H1 (cell line): ENCODE measurements at regions not wholly inside any gene's neighbourhood (a gene's known extent, or its start where the extent isn't known, plus 50 kb on each side); places are given as distances from the start of the nearest gene placed in this dataset.

Experiments
- CTCF ChIA-PET: fragments of 300-600 bp; sonication (Branson Sonifier 250); formaldehyde crosslinking; loops from one replicate; lab custom pipeline; 2021; ENCODE audit not compliant: partially characterized antibody; lab: Charles Lee
- POLR2A ChIA-PET: fragments of 300-600 bp; sonication (Branson Sonifier 250); formaldehyde crosslinking; loops from one replicate; lab custom pipeline; 2021; ENCODE audit warnings: inconsistent platforms; ENCODE audit not compliant: partially characterized antibody; lab: Charles Lee
- DNase-seq, 2 experiments: peaks; one replicate each; pipeline versions ENCODE4 v3.0.0 to v3.0.0-alpha.2; 2010 to 2022; ENCODE audit warnings: low spot score in 2 of 2, low read depth in 1 of 2, mixed read lengths in 1 of 2
- FAIRE-seq: peaks from 2 replicates; lab custom pipeline; 2011; peaks lifted over from hg19 to GRCh38; lab: Jason Lieb, UNC
- H2AFZ ChIP-seq: 2 replicates; pipeline ENCODE4 v1.8.1; 2012; ENCODE audit warnings: low read length, inconsistent platforms
- H2AK5ac ChIP-seq: 2 replicates; pipeline ENCODE4 v1.6.1; 2013; ENCODE audit warnings: low read depth, low read length
- H2BK120ac ChIP-seq: replicated peaks from 2 replicates; pipeline ENCODE3; 2013; ENCODE audit warnings: low read depth, low read length, inconsistent platforms
- H2BK12ac ChIP-seq: 2 replicates; pipeline ENCODE4 v1.6.1; 2013; ENCODE audit warnings: low read depth, low read length
- H2BK15ac ChIP-seq: 2 replicates; pipeline ENCODE4 v1.6.1; 2013; ENCODE audit warnings: low read length
- H2BK20ac ChIP-seq: 2 replicates; pipeline ENCODE4 v1.6.1; 2013; ENCODE audit warnings: low read length
- H2BK5ac ChIP-seq: 2 replicates; pipeline ENCODE4 v1.6.1; 2013; ENCODE audit warnings: low read depth, low read length
- H3K14ac ChIP-seq: 2 replicates; pipeline ENCODE4 v1.6.1; 2013; ENCODE audit warnings: inconsistent platforms; ENCODE audit not compliant: insufficient read length
- H3K18ac ChIP-seq: 2 replicates; pipeline ENCODE4 v1.6.1; 2013; ENCODE audit warnings: low read length; ENCODE audit errors: extremely low read depth
- H3K23ac ChIP-seq: 2 replicates; pipeline ENCODE4 v1.6.1; 2013; ENCODE audit warnings: inconsistent platforms; ENCODE audit not compliant: insufficient read length
- H3K23me2 ChIP-seq: 2 replicates; pipeline ENCODE4 v1.6.1; 2013; ENCODE audit warnings: low read depth, low read length
- H3K27ac ChIP-seq: 2 replicates; pipeline ENCODE4 v1.6.1; 2011; ENCODE audit warnings: low read depth, low read length, inconsistent platforms
- H3K27me3 ChIP-seq, 4 experiments: replicated peaks in 1 of 4; 1 replicate in 1 of 4; 2 replicates in 3 of 4; pipeline versions ENCODE4 v1.6.1 to v1.8.1; 2011 to 2013; ENCODE audit warnings: low read length in 3 of 4, mild to moderate bottlenecking in 3 of 4, inconsistent platforms in 2 of 4, mixed read lengths in 2 of 4, moderate library complexity in 1 of 4; ENCODE audit not compliant: control insufficient read depth in 3 of 4, insufficient read depth in 3 of 4; ENCODE audit errors: extremely low read depth in 1 of 4
- H3K36me3 ChIP-seq, 4 experiments: 2 replicates each; pipeline versions ENCODE4 v1.6.1 to v1.8.1; 2011 to 2013; ENCODE audit warnings: mild to moderate bottlenecking in 4 of 4, low read length in 3 of 4, moderate library complexity in 2 of 4, control low read depth in 1 of 4, inconsistent platforms in 1 of 4; ENCODE audit not compliant: insufficient read depth in 4 of 4, control insufficient read depth in 2 of 4
- H3K4ac ChIP-seq: replicated peaks from 2 replicates; pipeline ENCODE3; 2013; ENCODE audit warnings: low read length, low read depth, mixed read lengths, inconsistent platforms; ENCODE audit not compliant: insufficient read length
- H3K4me1 ChIP-seq, 4 experiments: replicated peaks in 1 of 4; 1 replicate in 1 of 4; 2 replicates in 3 of 4; pipeline versions ENCODE4 v1.6.1 to v1.8.1; 2011 to 2013; ENCODE audit warnings: low read length in 3 of 4, inconsistent platforms in 2 of 4, mixed read lengths in 1 of 4; ENCODE audit not compliant: insufficient read depth in 4 of 4, control insufficient read depth in 3 of 4
- H3K4me2 ChIP-seq, 2 experiments: 2 replicates each; pipeline versions ENCODE4 v1.6.1 to v1.8.1; 2011 to 2013; ENCODE audit warnings: low read depth in 2 of 2, low read length in 2 of 2, control low read depth in 1 of 2, inconsistent platforms in 1 of 2, mild to moderate bottlenecking in 1 of 2; ENCODE audit not compliant: insufficient read depth in 1 of 2
- H3K4me3 ChIP-seq, 4 experiments: fragments of 200-600, 300-600 bp in 1 of 4; sonication (generic), shearing (Covaris generic), sonication (Bioruptor Twin) in 1 of 4; 2 replicates each; pipeline versions ENCODE4 v1.5.1 to v1.8.1; 2011 to 2016; ENCODE audit warnings: low read length in 4 of 4, low read depth in 3 of 4, control low read depth in 2 of 4, inconsistent platforms in 2 of 4, mild to moderate bottlenecking in 2 of 4, mixed read lengths in 1 of 4, moderate library complexity in 1 of 4; ENCODE audit not compliant: insufficient read depth in 2 of 4; ENCODE audit errors: extremely low read depth in 1 of 4
- H3K56ac ChIP-seq: replicated peaks from 2 replicates; pipeline ENCODE3; 2013; ENCODE audit warnings: low read depth, mild to moderate bottlenecking, mixed read lengths, low read length, inconsistent platforms; ENCODE audit not compliant: insufficient read length
- H3K79me1 ChIP-seq: 2 replicates; pipeline ENCODE4 v1.6.1; 2013; ENCODE audit warnings: low read depth, low read length, control low read depth
- H3K79me2 ChIP-seq, 2 experiments: 2 replicates each; pipeline versions ENCODE4 v1.6.1 to v1.8.1; 2012 to 2013; ENCODE audit warnings: low read length in 2 of 2, mild to moderate bottlenecking in 2 of 2, inconsistent platforms in 1 of 2; ENCODE audit not compliant: insufficient read depth in 2 of 2, control insufficient read depth in 1 of 2
- H3K9ac ChIP-seq, 4 experiments: replicated peaks in 1 of 4; 1 replicate in 1 of 4; 2 replicates in 3 of 4; pipeline versions ENCODE4 v1.6.1 to v1.8.1; 2011 to 2013; ENCODE audit warnings: low read depth in 3 of 4, low read length in 3 of 4, control low read depth in 2 of 4, mild to moderate bottlenecking in 2 of 4, moderate library complexity in 2 of 4, inconsistent platforms in 1 of 4; ENCODE audit errors: extremely low read depth in 1 of 4
- H3K9me3 ChIP-seq, 2 experiments: 2 replicates each; pipeline versions ENCODE4 v1.6.1 to v1.8.1; 2012 to 2013; ENCODE audit warnings: mild to moderate bottlenecking in 2 of 2, moderate library complexity in 2 of 2, control low read depth in 1 of 2, inconsistent platforms in 1 of 2, low read depth in 1 of 2, low read length in 1 of 2, mixed read lengths in 1 of 2; ENCODE audit not compliant: insufficient read depth in 2 of 2
- H4K20me1 ChIP-seq, 2 experiments: replicated peaks in 1 of 2; 2 replicates each; pipeline versions ENCODE3 to v1.8.1; 2011 to 2013; ENCODE audit warnings: inconsistent platforms in 2 of 2, low read length in 2 of 2, mild to moderate bottlenecking in 1 of 2; ENCODE audit not compliant: insufficient read depth in 2 of 2, control insufficient read depth in 1 of 2
- H4K5ac ChIP-seq: 2 replicates; pipeline ENCODE4 v1.6.1; 2013; ENCODE audit warnings: low read length, low read depth, mixed read lengths, inconsistent platforms; ENCODE audit not compliant: insufficient read length
- H4K8ac ChIP-seq: 2 replicates; pipeline ENCODE4 v1.8.0; 2013; ENCODE audit warnings: mild to moderate bottlenecking, moderate library complexity, low read length, inconsistent platforms; ENCODE audit not compliant: insufficient read depth; ENCODE audit errors: extremely low read depth
- H4K91ac ChIP-seq: replicated peaks from 2 replicates; pipeline ENCODE3; 2013; ENCODE audit warnings: low read length, mixed read lengths, inconsistent platforms; ENCODE audit not compliant: insufficient read length
- ATF3 ChIP-seq: IDR thresholded peaks from 2 replicates; pipeline ENCODE4 v1.6.1; 2011; ENCODE audit warnings: low read depth, mild to moderate bottlenecking, low read length; ENCODE audit not compliant: insufficient read depth
- CBX8 ChIP-seq: fragments of 300-800, 300-1000 bp; sonication (generic); IDR thresholded peaks from 2 replicates; pipeline ENCODE4 v1.7.1; 2016; ENCODE audit warnings: low read depth, low read length, borderline replicate concordance
- E2F6 ChIP-seq: IDR thresholded peaks from 2 replicates; pipeline ENCODE4 v1.6.1; 2012; ENCODE audit warnings: inconsistent platforms
- HDAC2 ChIP-seq, 2 experiments: fragments of 300-600 bp in 1 of 2; sonication (generic) in 1 of 2; IDR thresholded peaks; 2 replicates each; pipeline ENCODE4 v1.6.1; 2011 to 2012; ENCODE audit warnings: low read depth in 2 of 2, low read length in 2 of 2, mild to moderate bottlenecking in 2 of 2, moderate library complexity in 2 of 2, borderline replicate concordance in 1 of 2, inconsistent platforms in 1 of 2
- JUN ChIP-seq: IDR thresholded peaks from 2 replicates; pipeline ENCODE4 v1.6.1; 2011; ENCODE audit warnings: low read depth, mild to moderate bottlenecking, improper control_type of control experiment, low read length
- KDM5A ChIP-seq: fragments of 200-600 bp; IDR thresholded peaks from 2 replicates; pipeline ENCODE4 v1.7.1; 2012; ENCODE audit warnings: mild to moderate bottlenecking, low read length, inconsistent platforms, mixed read lengths
- MAFK ChIP-seq: IDR thresholded peaks from 2 replicates; pipeline ENCODE4 v1.6.1; 2012; ENCODE audit warnings: low read depth, mild to moderate bottlenecking, improper control_type of control experiment, low read length
- NANOG ChIP-seq: IDR thresholded peaks from 2 replicates; pipeline ENCODE4 v1.6.1; 2011; ENCODE audit warnings: low read length, low read depth, mild to moderate bottlenecking, inconsistent platforms; ENCODE audit not compliant: insufficient read depth, poor library complexity, severe bottlenecking
- POU5F1 ChIP-seq: IDR thresholded peaks from 2 replicates; pipeline ENCODE4 v1.6.1; 2011; ENCODE audit warnings: low read depth, mild to moderate bottlenecking, low read length, moderate library complexity
- RFX5 ChIP-seq: IDR thresholded peaks from 2 replicates; pipeline ENCODE4 v1.6.1; 2011; ENCODE audit warnings: low read depth, low read length, improper control_type of control experiment, borderline replicate concordance
- SIN3A ChIP-seq, 2 experiments: IDR thresholded peaks in 1 of 2; conservative IDR thresholded peaks in 1 of 2; 2 replicates each; pipeline ENCODE4 v1.6.1; 2011 to 2012; ENCODE audit warnings: low read length in 2 of 2, improper control_type of control experiment in 1 of 2, low read depth in 1 of 2, mild to moderate bottlenecking in 1 of 2
- TCF12 ChIP-seq: IDR thresholded peaks from 2 replicates; pipeline ENCODE4 v1.6.1; 2011; ENCODE audit warnings: low read depth, mild to moderate bottlenecking, low read length
- YY1 ChIP-seq: IDR thresholded peaks from 2 replicates; pipeline ENCODE4 v1.6.1; 2011; ENCODE audit warnings: low read depth, mild to moderate bottlenecking, low read length
- WGBS, 2 experiments: shearing (Covaris generic) in 1 of 2; methylation state at CpG; one replicate each; pipeline versions ENCODE4 v1.1.6 to v1.1.7; 2013 to 2015; ENCODE audit warnings: low lambda C conversion rate in 2 of 2, mixed read lengths in 2 of 2, inconsistent platforms in 1 of 2, low coverage in 1 of 2, missing lambda C conversion rate in 1 of 2; ENCODE audit not compliant: insufficient replicate concordance in 2 of 2, insufficient coverage in 1 of 2, insufficient read length in 1 of 2; ENCODE audit errors: extremely low coverage in 1 of 2, missing lambda C conversion rate in 1 of 2; 5-methylcytosine and 5-hydroxymethylcytosine counted together

GRCh38 chr13:34654203-34654602 lies 287.9 kb upstream of the NBEA start:
- H3K9me3 ChIP-seq: peaks cover 8 to 12% of the 10 kb centered on the region in 2 experiments; a peak in 3 of 4 replicates
- H3K18ac ChIP-seq: no peak overlapping the region
- no peaks in the 10 kb centered on the region for H3K79me2 ChIP-seq
- H3K79me1 ChIP-seq: no peaks in the 10 kb centered on the region
- no peaks in the 10 kb centered on the region for H3K36me3 ChIP-seq
- no peak overlapping the region for H3K14ac ChIP-seq
- no peaks in the 10 kb centered on the region for H3K23me2 ChIP-seq
- H4K20me1 ChIP-seq: no peaks in the 10 kb centered on the region
- H3K56ac ChIP-seq: no peak overlapping the region
- no peak overlapping the region for H2AFZ ChIP-seq
- no peak overlapping the region for H3K23ac ChIP-seq
- H3K27me3 ChIP-seq: no peaks in the 10 kb centered on the region
- WGBS, 2 experiments: 75% methylated on average over 1 of the region's 1 CpG; no CpG with 5 or more reads in 1 of the 2 experiments
- H3K4me1 ChIP-seq: peaks cover 0 to 2% (median 0%) of the 10 kb centered on the region in 4 experiments; a peak in 1 of 7 replicates
- no peak for TF ChIP-seq TCF12
- TF ChIP-seq JUN: no peak
- no peak for TF ChIP-seq RFX5
- no peak for TF ChIP-seq POU5F1
- TF ChIP-seq CBX8: no peak
- TF ChIP-seq HDAC2 (IDR thresholded peaks at IDR 0.05; ENCODE audit: borderline replicate concordance in 1 of 2, low read depth in 2 of 2, low read length in 2 of 2): no peak
- TF ChIP-seq NANOG: no peak
- no peak for TF ChIP-seq YY1
- TF ChIP-seq KDM5A: no peak
- no peak for TF ChIP-seq E2F6
- TF ChIP-seq MAFK: no peak
- TF ChIP-seq ATF3: no peak
- no peak for TF ChIP-seq SIN3A (conservative IDR thresholded peaks at IDR 0.05 in 1 of 2, IDR thresholded peaks at IDR 0.05 in 1 of 2; ENCODE audit: low read depth in 1 of 2, low read length in 2 of 2)
- no peak overlapping the region for H2BK20ac ChIP-seq
- H4K8ac ChIP-seq: no peak overlapping the region
- no peak overlapping the region for H3K4me2 ChIP-seq
- no peak for FAIRE-seq
- no peak for DNase-seq
- no peak overlapping the region for H2BK12ac ChIP-seq
- H2BK5ac ChIP-seq: no peak overlapping the region
- H4K5ac ChIP-seq: no peak overlapping the region
- no peak overlapping the region for H2BK120ac ChIP-seq
- no peak overlapping the region for H3K4ac ChIP-seq
- no peak overlapping the region for H3K27ac ChIP-seq
- CTCF ChIA-PET: no interaction called here
- no peak overlapping the region for H4K91ac ChIP-seq
- H3K9ac ChIP-seq: no peak overlapping the region
- POLR2A ChIA-PET: no interaction called here
- H2BK15ac ChIP-seq: no peak overlapping the region
- H3K4me3 ChIP-seq: no peak overlapping the region
- no peak overlapping the region for H2AK5ac ChIP-seq
